Erythroblast (primary cell): ENCODE measurements at regions not wholly inside any gene's neighbourhood (a gene's known extent, or its start where the extent isn't known, plus 50 kb on each side); places are given as distances from the start of the nearest gene placed in this dataset.

ENCODE experiments used
- GATA1 ChIP-seq: IDR thresholded peaks from 2 replicates; pipeline ENCODE4 v1.6.1; 2011; ENCODE audit warnings: low read depth, mild to moderate bottlenecking, control low read depth, low read length, moderate library complexity
- POLR2A ChIP-seq: IDR thresholded peaks from 2 replicates; pipeline ENCODE4 v1.6.1; 2011; ENCODE audit warnings: mild to moderate bottlenecking, low read length

DNA sequence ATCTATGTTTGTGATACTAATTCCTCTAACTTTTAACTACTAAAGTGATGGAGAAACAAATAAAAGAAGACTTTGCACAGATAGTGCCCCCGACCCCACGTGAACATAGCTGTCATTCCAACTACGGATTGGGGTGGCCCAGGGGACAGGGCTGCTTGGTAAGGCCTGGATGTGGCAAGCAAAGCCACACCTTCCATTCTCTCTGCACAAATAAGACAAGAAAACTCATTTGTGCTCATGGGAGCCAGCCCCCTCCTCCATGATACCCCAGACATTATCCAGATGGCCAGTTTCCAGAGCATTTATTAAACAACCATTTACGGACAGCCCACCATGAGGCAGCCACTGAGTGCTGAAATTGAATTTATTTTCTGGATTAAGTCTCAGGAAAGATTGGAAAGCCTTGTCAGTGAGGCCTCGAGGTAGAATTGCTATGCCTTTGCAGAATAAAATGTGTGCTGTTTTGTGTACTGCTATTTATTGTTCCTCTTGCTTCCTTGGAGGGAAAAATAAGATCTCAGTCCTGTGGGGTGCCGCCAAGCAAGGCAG, 151.2 kb downstream of the UNC5CL start:
- TF ChIP-seq POLR2A (no peak), GATA1 (no peak)
